Inflammatory macrophage treated with lipopolysaccharide for 1 hour (primary cell): ENCODE measurements at regions not wholly inside any gene's neighbourhood (a gene's known extent, or its start where the extent isn't known, plus 50 kb on each side); places are given as distances from the start of the nearest gene placed in this dataset.

Experiments used
- DNase-seq, 2 donors: peaks; one replicate each; pipeline ENCODE4 v3.0.0-alpha.2; 2020 to 2022

DNA sequence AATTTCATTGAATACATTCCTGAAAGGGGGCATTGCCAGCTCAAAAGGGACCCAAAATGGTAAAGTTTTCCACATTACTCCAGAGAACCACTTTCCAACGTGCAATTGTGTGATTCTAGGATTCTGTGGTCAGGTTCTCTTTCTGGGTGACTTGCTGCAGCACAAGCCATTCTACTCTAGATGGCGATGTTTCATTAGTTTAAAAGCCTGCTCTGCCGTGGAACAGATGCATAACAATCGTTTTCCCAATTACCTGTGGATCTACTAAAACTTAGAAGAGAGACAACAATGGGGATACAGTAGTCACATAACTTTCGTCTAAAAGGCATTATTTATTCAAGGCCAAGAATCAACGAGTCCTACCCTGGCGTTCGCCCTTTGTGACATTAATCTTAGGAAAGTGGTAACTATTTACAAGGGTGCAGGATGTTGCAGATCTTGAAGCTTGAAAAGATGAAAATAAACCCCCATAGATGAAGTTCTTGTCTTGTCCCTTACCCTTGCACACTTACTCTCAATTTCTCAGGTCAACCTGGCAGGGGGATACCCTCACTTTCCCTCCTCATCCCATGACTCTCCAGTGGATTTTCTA is 400.9 kb downstream of the SNAPC1 start:
- peak; percentile 6 to 25 for DNase-seq

- no peak for DNase-seq
Measured at GRCh38 chr14:62168564-62169155, 406.4 kb downstream of the SNAPC1 start.

DNA sequence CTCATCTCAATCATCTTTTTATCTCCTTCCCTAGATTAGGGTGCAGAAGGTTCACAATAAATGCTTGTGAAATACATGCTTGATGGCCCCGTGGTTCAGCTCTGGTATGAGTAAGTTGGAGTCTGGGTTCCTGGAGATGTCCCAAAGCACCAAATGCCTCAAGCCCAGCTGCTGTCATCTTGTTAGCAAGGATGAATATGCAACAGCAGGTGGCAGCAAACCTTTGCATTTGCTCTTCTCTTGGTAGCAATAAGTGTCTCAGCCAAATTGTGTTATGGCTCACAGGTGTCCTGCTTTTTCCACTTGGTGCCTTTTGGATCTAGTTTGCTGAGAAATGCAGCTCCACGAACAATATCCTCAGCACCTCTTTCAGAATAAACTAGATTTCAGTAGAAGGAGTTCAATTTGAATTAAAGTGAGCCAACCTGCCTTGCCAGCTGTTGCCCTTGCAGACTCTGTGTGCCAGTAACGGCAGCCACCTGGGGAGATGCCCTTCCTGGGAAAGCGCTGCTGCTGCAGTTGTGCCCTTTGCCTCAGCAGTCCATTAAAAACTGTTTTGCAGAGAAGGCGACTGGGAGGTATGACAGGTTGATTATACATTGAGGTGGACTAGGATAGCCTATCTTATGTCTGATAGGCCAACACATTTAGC is 417.3 kb downstream of the SNAPC1 start:
- DNase-seq, result peak in 1 of 2 donors; percentile 9

DNA sequence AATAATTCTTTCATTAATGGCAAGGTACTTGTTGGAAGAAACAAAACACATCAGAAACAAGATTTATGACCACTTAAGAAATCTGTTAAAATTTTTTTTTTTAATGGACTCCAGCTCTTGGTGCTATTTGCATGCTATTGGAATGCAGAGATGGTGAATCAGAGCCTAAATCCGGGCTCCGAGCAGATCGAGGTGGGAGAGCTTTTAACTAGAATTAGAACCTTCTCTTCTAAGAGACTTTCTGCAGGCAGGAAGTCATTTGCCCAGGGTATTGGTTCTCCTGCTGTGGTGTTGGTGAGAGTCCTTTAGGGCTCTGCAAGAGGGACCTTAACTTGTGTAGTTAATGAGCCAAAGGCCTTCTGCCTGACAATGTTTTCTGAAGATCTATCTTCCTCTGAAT is 419.4 kb downstream of the SNAPC1 start:
- DNase-seq, result no peak

GRCh38 chr14:62185078-62185477 is 422.9 kb downstream of the SNAPC1 start:
- no peak for DNase-seq

DNA sequence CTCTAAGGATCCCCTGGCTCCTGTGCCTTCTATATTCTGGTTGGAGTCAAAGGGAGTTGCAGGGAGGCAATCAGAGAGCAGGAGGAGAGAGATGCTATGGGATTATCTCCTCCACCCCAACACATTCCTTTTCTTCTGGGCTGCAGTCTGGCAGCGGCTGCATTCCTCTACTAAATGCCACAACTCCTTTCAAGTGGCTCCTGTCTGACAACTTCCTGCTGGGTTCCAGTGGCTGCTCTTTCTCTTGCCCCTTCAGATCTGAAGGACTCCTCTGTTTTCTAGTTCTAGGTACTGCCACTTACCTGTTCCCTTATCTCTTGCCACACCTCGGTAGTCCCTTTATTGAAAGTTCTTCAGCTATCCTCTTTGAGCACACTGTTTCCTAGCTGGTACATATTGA is 425.0 kb downstream of the SNAPC1 start:
- DNase-seq, result no peak

DNA sequence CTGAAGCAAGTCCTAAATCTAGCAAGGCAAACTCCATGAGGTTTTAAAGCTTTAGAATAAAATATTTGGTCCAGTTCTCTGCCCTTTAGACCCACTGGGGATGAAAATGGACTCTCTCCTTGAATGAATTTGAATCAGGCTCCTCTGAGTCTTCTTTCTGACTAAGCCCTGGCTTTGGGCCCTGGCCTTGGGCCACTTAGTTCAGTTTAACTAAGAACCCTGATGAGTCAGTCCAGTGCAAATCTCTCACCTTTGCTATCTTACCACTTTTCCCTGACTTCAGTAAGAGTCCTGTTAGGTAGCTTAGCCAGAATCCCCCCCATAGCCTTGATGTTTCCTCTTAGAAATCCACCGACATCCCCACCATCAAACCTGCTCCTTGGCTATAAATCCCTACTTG is 427.5 kb downstream of the SNAPC1 start:
- no peak for DNase-seq

DNA sequence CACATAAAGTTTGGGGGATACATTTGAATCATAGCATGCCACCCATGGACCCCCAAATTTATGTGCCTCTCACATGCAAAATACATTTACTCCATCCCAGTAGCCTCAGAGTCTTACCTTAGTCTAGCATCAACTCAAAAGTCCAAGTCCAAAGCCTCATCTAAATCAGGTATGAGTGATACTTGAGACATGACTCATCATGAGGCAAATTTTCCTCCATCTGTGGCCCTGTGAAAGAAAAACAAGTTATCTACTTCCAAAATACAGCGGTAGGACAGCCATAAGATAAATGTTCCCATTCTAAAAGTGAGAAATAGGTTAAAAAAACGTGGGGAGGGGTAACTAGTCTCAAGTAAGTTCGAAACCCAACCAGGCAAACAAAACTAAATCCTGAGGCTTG is 444.2 kb downstream of the SNAPC1 start:
- no peak for DNase-seq

GRCh38 chr14:62209287-62209899 is 447.2 kb downstream of the SNAPC1 start:
- DNase-seq, result no peak

GRCh38 chr14:62213516-62213915 is 451.3 kb downstream of the SNAPC1 start:
- no peak for DNase-seq

DNA sequence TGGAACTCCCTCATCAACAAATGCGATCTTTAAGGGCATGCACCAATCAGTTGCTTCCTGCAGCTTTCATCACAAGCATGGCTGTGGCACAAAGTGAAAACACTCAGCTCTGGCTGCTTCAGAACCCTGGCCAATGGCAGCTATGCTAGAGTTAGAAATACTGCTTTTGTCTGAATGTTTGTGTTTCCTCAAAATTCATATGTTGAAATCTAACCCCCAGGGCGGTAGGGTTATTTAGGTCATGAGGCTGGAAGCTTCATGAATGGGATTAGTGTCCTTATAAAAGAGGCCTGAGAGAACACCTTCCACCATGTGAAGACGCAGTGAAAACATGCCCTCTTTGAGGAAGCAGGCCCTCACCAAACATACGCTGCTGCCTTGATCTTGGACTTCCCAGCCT is 453.9 kb downstream of the SNAPC1 start:
- DNase-seq, result no peak

- no peak for DNase-seq
Measured at GRCh38 chr14:62234849-62235248, 472.6 kb downstream of the SNAPC1 start.

GRCh38 chr14:62244221-62244620 is 482.0 kb downstream of the SNAPC1 start:
- DNase-seq, result no peak

- no peak for DNase-seq
Measured at GRCh38 chr14:62247266-62247665, 485.0 kb downstream of the SNAPC1 start.

GRCh38 chr14:62251237-62251636 is 489.0 kb downstream of the SNAPC1 start:
- DNase-seq, result no peak

DNA sequence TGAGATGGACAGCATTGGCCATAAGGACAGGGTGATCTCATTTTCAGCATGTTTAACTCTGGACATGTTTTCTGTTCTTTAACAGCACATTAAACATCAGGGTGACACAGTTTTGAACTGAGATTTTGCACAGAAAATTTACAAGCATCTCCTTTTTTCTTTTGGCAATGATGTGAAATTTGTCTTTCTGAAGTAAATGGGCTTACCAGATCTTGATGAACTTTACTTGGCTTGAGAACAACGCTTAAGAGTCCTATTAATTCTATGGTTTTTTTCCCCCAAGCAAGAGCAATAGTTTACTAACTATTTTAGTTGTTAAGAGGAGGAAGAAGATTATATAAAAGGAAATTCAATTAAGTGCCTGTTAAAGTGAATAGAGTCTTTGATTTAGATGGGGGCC is 491.0 kb downstream of the SNAPC1 start:
- DNase-seq, result no peak

DNA sequence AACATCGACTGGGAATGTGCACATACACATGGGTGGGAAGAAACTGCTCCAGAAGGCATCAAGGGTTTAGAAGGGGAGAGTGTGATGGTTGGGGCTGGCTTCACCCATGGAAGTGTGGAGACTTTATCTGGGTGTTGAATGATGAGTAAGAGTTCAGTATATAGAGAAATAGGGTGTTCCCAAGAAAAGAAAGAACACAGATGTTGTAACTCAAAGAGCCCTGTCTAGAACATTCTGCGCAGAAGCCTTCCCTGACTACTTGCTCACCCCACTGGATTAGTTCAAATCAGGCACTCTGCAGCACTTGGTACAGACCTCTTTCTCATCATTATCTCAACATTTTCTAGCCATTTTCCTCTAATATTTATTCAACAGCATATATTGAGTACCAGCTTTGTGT is 491.7 kb downstream of the SNAPC1 start:
- DNase-seq, result no peak

DNA sequence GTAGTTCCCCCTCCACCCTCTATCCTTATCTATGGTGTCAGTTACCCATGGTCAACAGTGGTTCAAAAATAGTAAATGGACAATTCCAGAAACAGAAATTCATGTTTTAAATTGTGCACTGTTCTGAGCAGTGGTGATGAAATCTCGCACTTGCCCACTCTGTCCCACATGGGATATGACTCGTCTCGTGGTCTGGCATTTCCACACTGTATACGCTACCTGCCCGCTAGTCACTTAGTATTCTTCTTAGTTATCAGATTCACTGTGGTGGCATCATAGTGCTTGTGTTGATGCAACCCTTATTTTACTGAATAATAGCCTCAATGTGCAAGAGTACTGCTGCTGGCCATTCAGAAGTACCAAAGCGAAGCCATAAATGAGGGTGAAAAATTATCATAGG is 507.0 kb downstream of the SNAPC1 start:
- no peak for DNase-seq

DNA sequence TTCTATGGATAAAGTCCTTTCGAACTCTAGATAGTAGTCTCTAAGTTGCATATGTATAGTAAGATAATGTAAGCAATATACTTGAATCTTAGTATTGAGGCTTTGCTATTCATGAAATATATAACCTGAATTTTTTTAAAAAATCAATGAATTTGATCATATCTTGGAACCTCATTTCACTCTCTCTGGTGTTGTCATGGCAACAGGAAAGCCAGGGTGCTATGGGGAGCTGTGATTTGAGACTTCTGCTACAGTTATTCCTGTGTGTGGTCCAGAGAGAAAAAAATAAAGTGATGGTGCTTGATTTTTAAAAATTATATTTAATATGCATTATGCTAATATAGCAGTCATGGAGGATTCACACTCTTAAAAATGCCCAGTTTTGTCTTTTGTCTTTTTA is 508.0 kb downstream of the SNAPC1 start:
- DNase-seq, result no peak

DNA sequence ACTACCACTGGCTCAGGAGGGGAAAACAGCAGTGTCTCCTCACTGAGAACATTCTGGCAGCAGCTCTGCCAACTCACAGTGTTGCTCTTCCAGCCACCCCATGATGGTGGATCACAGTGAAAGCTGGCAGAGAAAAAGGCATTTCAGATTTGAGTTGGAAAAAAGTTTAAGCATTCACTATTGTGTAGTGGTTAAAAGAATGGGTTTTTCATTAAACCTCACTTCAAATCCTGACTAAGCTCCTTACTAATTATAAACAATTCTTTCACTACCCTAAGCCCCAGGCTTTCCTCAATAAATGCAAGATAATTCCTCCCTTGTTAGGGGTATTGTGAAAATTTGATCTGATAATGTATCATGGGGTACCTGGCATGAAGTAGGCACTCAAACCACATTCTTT is 518.1 kb downstream of the SNAPC1 start:
- DNase-seq, result no peak

GRCh38 chr14:62283837-62284236 is 521.6 kb downstream of the SNAPC1 start:
- DNase-seq, result no peak

- DNase-seq, result no peak
Measured at GRCh38 chr14:62289471-62289870, 527.3 kb downstream of the SNAPC1 start.

DNA sequence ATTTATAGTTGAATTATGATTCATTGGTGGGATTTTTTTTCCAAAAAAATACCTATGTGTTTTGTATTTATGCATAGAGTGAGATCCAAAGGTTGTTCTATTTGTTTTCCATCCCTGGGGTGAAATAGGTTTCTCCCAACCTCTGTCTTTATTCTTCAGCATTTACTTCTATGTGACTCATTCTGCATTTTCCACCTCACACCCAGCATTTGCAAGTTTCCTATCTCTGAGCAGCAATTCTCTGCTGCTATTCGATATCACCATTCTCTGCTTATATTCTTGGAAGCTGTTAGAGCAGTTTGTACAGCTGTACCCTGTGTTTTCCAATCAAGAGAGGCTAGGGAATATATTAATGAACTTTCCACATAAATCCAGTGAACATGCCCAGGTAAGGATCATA is 538.9 kb downstream of the SNAPC1 start:
- DNase-seq, result no peak

GRCh38 chr14:62301911-62302310 is 539.7 kb downstream of the SNAPC1 start:
- DNase-seq, result no peak
